HepG2 (cell line): ENCODE measurements at regions not wholly inside any gene's neighbourhood (a gene's known extent, or its start where the extent isn't known, plus 50 kb on each side); places are given as distances from the start of the nearest gene placed in this dataset.

Experiments
- ARID5B ChIP-seq: IDR thresholded peaks from 2 replicates; pipeline ENCODE4 v1.4.0; 2020; ENCODE audit warnings: mild to moderate bottlenecking, missing genetic modification reagents
- CBX2 ChIP-seq, 2 experiments: fragments of 200-600 bp in 1 of 2; sonication (generic); formaldehyde crosslinking in 1 of 2; IDR thresholded peaks; 2 replicates each; pipeline versions ENCODE4 v1.7.0 to v1.8.1; 2018 to 2022; ENCODE audit warnings: low read depth in 2 of 2, low read length in 1 of 2, mild to moderate bottlenecking in 1 of 2, missing genetic modification reagents in 1 of 2
- FOSL2 ChIP-seq: sonication (generic); formaldehyde crosslinking; IDR thresholded peaks from 2 replicates; pipeline ENCODE4 v1.4.0; 2020; ENCODE audit warnings: missing genetic modification reagents
- GFI1 ChIP-seq: sonication (generic); formaldehyde crosslinking; IDR thresholded peaks from 2 replicates; pipeline ENCODE4 v1.5.0; 2020; ENCODE audit warnings: missing genetic modification reagents, mild to moderate bottlenecking, borderline replicate concordance
- HHEX ChIP-seq: IDR thresholded peaks from 2 replicates; pipeline ENCODE4 v1.6.1; 2016; ENCODE audit warnings: control low read depth
- NR3C1 ChIP-seq: sonication (generic); formaldehyde crosslinking; IDR thresholded peaks from 2 replicates; pipeline ENCODE4 v1.4.0; 2020; ENCODE audit warnings: missing genetic modification reagents
- POGK ChIP-seq: sonication (generic); formaldehyde crosslinking; conservative IDR thresholded peaks from 2 replicates; pipeline ENCODE4 v1.8.0; 2022; ENCODE audit warnings: mild to moderate bottlenecking, moderate library complexity, missing genetic modification reagents
- POLR2AphosphoS5 ChIP-seq: IDR thresholded peaks from 2 replicates; pipeline ENCODE4 v1.6.1; 2012; ENCODE audit warnings: low read depth, low read length
- RFXAP ChIP-seq: sonication (generic); formaldehyde crosslinking; IDR thresholded peaks from 2 replicates; pipeline ENCODE4 v1.4.0; 2020; ENCODE audit warnings: missing genetic modification reagents, borderline replicate concordance
- TBX2 ChIP-seq: sonication (generic); formaldehyde crosslinking; IDR thresholded peaks from 2 replicates; pipeline ENCODE4 v1.5.0; 2020; ENCODE audit warnings: missing genetic modification reagents, mild to moderate bottlenecking, borderline replicate concordance
- THAP11 ChIP-seq: IDR thresholded peaks from 2 replicates; pipeline ENCODE4 v1.6.1; 2016; ENCODE audit warnings: missing biosample characterization, missing genetic modification reagents
- ZNF207 ChIP-seq: fragments of 450-650 bp; IDR thresholded peaks from 2 replicates; pipeline ENCODE4 v1.6.1; 2016; ENCODE audit warnings: antibody characterized with exemption, borderline replicate concordance
- ZNF335 ChIP-seq: sonication (generic); formaldehyde crosslinking; IDR thresholded peaks from 2 replicates; pipeline ENCODE4 v1.4.0; 2020; ENCODE audit warnings: missing genetic modification reagents
- ZNF703 ChIP-seq: sonication (generic); formaldehyde crosslinking; IDR thresholded peaks from 2 replicates; pipeline ENCODE4 v1.5.1; 2020; ENCODE audit warnings: missing genetic modification reagents, mild to moderate bottlenecking, moderate library complexity, borderline replicate concordance
- TF ChIP-seq, protein P1 (sequence below): IDR thresholded peaks from 2 replicates; pipeline ENCODE4 v1.6.1; 2016; ENCODE audit warnings: low read depth, missing genetic modification reagents, missing compliant biosample characterization

DNA sequence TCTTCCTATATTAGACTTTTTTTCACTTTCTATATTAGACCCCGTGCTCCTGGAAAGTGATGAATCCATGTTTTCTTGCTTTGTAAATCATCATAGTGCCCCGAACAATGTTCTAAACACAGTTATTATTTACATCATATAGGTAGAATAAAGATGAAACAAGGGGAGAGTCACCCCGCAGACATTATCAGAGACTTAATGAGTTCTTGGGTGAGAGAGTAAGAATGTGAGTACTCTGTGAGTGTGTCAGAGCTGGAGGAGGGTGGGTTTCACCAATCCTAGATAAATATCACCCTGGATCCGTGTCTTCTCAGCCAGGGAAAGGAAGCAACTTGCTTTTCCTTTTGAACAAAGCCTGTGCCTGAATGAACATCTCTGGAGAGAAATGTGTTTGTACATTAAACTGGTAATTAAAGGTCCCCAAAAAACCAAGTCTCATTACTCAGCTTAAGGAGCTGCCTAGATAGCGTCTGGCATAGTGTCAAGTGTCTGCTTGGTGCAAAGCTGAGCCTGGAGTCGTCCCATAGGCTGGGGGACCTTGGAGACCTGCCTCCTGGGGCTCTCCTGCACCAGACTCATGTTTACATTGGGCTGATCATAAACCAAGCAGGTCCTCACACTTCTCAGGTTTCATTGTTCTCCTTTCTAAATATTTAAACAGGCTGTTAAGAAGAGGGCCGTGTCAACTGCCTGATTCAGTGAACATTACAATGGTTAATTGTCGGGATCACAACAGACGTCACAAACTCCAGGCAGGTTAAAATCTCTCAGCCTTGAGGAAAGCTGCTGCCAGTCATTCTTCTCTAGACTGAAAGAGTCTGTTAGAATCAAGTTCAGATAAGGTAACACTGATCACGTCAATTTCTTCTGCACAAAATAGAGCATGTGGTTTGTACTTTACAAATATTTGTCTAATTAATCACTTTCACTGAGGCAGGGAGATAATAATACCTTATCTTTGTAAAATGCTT is 179.7 kb upstream of the MYLIP start (continued):
- peak; percentile 83 for TF ChIP-seq ARID5B (CRISPR knock-in tag)
- TF ChIP-seq FOSL2: peak; percentile 35; the same call in 1 of the 2 replicates
- TF ChIP-seq HHEX (CRISPR knock-in tag): peak; percentile 81
- TF ChIP-seq ZNF207: no peak
- no peak for TF ChIP-seq NR3C1 (CRISPR knock-in tag)
- TF ChIP-seq CBX2 (IDR thresholded peaks at IDR 0.05; ENCODE audit: low read depth, low read length): no peak
- TF ChIP-seq CBX2 (CRISPR knock-in tag; IDR thresholded peaks at IDR 0.05; ENCODE audit: low read depth): 0 out of 2 replicates have a peak, but pooled peaks have one; percentile 59
- TF ChIP-seq RFXAP: peak; percentile 44; the same call in 1 of the 2 replicates
- peak; percentile 96 for TF ChIP-seq ZNF335
- 0 out of 2 replicates have a peak, but pooled peaks have one; percentile 25 for TF ChIP-seq THAP11 (CRISPR knock-in tag)
- TF ChIP-seq, protein P1, sequence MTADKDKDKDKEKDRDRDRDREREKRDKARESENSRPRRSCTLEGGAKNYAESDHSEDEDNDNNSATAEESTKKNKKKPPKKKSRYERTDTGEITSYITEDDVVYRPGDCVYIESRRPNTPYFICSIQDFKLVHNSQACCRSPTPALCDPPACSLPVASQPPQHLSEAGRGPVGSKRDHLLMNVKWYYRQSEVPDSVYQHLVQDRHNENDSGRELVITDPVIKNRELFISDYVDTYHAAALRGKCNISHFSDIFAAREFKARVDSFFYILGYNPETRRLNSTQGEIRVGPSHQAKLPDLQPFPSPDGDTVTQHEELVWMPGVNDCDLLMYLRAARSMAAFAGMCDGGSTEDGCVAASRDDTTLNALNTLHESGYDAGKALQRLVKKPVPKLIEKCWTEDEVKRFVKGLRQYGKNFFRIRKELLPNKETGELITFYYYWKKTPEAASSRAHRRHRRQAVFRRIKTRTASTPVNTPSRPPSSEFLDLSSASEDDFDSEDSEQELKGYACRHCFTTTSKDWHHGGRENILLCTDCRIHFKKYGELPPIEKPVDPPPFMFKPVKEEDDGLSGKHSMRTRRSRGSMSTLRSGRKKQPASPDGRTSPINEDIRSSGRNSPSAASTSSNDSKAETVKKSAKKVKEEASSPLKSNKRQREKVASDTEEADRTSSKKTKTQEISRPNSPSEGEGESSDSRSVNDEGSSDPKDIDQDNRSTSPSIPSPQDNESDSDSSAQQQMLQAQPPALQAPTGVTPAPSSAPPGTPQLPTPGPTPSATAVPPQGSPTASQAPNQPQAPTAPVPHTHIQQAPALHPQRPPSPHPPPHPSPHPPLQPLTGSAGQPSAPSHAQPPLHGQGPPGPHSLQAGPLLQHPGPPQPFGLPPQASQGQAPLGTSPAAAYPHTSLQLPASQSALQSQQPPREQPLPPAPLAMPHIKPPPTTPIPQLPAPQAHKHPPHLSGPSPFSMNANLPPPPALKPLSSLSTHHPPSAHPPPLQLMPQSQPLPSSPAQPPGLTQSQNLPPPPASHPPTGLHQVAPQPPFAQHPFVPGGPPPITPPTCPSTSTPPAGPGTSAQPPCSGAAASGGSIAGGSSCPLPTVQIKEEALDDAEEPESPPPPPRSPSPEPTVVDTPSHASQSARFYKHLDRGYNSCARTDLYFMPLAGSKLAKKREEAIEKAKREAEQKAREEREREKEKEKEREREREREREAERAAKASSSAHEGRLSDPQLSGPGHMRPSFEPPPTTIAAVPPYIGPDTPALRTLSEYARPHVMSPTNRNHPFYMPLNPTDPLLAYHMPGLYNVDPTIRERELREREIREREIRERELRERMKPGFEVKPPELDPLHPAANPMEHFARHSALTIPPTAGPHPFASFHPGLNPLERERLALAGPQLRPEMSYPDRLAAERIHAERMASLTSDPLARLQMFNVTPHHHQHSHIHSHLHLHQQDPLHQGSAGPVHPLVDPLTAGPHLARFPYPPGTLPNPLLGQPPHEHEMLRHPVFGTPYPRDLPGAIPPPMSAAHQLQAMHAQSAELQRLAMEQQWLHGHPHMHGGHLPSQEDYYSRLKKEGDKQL: peak; percentile 70; the same call in 1 of the 2 replicates
- 0 out of 2 replicates have a peak, but pooled peaks have one; percentile 57 for TF ChIP-seq GFI1 (CRISPR knock-in tag)
- peak; percentile 72 for TF ChIP-seq TBX2
- TF ChIP-seq POLR2AphosphoS5: no peak
- 0 out of 2 replicates have a peak, but pooled peaks have one; percentile 31 for TF ChIP-seq POGK
- no peak for TF ChIP-seq ZNF703
